GM23338 (cell line): ENCODE measurements at regions not wholly inside any gene's neighbourhood (a gene's known extent, or its start where the extent isn't known, plus 50 kb on each side); places are given as distances from the start of the nearest gene placed in this dataset.

ENCODE experiments used
- CREB1 ChIP-seq: fragments of 250-450 bp; sonication (Bioruptor Pico); IDR thresholded peaks from 2 replicates; pipeline ENCODE4 v1.5.0; 2020; ENCODE audit warnings: low read depth, mild to moderate bottlenecking, moderate library complexity
- CTCF ChIP-seq, 2 experiments: fragments of 200-600 bp in 1 of 2; sonication (generic) in 1 of 2; conservative IDR thresholded peaks; 2 replicates each; pipeline versions ENCODE4 v1.5.1 to v1.6.1; 2016 to 2017; ENCODE audit warnings: antibody characterized with exemption in 2 of 2, low read depth in 2 of 2, mild to moderate bottlenecking in 2 of 2, moderate library complexity in 1 of 2
- EZH2 ChIP-seq: fragments of 200-600 bp; sonication (generic); IDR thresholded peaks from one replicate; pipeline ENCODE4 v1.8.0; 2017; ENCODE audit warnings: antibody characterized with exemption, mild to moderate bottlenecking, low read depth; ENCODE audit not compliant: unreplicated experiment
- EZH2phosphoT487 ChIP-seq: fragments of 200-600 bp; sonication (generic); IDR thresholded peaks from one replicate; pipeline ENCODE4 v1.8.1; 2018; ENCODE audit warnings: antibody characterized with exemption; ENCODE audit not compliant: unreplicated experiment
- NANOG ChIP-seq: IDR thresholded peaks from 2 replicates; pipeline ENCODE4 v1.6.1; 2016; ENCODE audit warnings: antibody characterized with exemption, borderline replicate concordance
- POLR2AphosphoS5 ChIP-seq: IDR thresholded peaks from 2 replicates; pipeline ENCODE4 v1.6.1; 2016; ENCODE audit warnings: antibody characterized with exemption, low read depth
- REST ChIP-seq: IDR thresholded peaks from one replicate; pipeline ENCODE4 v1.6.1; 2018; ENCODE audit warnings: antibody characterized with exemption; ENCODE audit not compliant: unreplicated experiment
- ZNF331 ChIP-seq: fragments of 250-450 bp; sonication (Bioruptor Pico); IDR thresholded peaks from 2 replicates; pipeline ENCODE4 v1.5.0; 2020; ENCODE audit warnings: low read depth, mild to moderate bottlenecking, moderate library complexity
- ZNF462 ChIP-seq: fragments of 250-450 bp; sonication (Bioruptor Pico); IDR thresholded peaks from 2 replicates; pipeline ENCODE4 v1.5.0; 2020; ENCODE audit warnings: mild to moderate bottlenecking, moderate library complexity

DNA sequence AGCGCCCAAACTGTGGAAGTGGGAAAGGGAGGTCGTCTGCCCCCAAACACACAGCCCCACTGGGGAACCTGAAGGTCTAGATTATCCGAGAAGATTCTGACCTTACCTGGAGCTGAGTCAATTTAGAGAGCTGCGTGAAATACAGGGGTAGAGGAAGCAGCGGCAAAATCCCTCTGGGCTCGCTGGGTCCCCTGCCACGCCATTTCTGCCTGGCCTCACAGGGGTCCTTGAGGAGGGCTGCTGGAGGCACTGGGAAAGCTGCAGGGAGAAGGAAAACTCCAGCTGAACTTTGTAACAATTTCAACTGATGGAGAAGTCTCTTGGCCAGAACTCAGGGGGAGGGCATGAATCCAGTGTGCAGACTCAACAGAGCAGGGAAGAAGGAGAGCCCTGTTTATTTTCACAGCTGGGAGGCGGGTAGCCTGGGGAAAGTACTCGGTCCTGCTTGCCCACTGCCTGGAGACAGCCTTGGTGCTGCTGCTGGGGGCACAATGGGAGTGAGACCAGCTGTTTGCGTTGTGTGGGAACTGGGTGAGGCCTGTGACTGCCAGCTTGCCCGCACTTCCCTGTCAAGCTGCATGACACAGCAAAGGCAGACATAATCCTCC, 93.2 kb upstream of the MAPK10 start:
- no peak for TF ChIP-seq CTCF (conservative IDR thresholded peaks at IDR 0.05; ENCODE audit: low read depth in 2 of 2)
- no peak for TF ChIP-seq EZH2
- TF ChIP-seq POLR2AphosphoS5: no peak
- no peak for TF ChIP-seq EZH2phosphoT487
- no peak for TF ChIP-seq NANOG
- TF ChIP-seq REST: no peak
- no peak for TF ChIP-seq CREB1 (CRISPR knock-in tag)
- TF ChIP-seq ZNF331: no peak
- no peak for TF ChIP-seq ZNF462 (CRISPR knock-in tag)
